GM04504 (cell line): ENCODE measurements at regions not wholly inside any gene's neighbourhood (a gene's known extent, or its start where the extent isn't known, plus 50 kb on each side); places are given as distances from the start of the nearest gene placed in this dataset.

Experiments
- DNase-seq: peaks from one replicate; pipeline ENCODE4 v3.0.0-alpha.2; 2012; ENCODE audit warnings: low read depth

DNA sequence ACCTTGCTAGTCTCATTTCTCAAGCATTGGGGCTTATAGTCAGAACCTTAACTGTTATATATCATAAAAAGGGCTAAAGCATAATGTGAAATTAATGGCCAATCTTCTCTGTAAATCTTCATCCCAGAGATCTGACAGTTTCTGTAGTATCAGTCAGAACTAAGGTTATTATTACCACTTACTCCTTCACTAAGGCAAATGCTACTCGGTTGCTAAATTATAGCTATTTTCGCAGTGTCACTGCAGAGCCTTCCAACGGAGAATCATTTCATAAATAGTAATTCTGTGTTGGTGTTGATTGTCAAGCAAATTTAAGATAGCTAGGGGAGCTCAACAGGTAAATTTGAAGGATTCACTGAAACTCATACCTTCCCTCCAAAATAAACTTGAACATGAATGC is 258.0 kb downstream of the METTL4 start:
- no peak for DNase-seq

DNA sequence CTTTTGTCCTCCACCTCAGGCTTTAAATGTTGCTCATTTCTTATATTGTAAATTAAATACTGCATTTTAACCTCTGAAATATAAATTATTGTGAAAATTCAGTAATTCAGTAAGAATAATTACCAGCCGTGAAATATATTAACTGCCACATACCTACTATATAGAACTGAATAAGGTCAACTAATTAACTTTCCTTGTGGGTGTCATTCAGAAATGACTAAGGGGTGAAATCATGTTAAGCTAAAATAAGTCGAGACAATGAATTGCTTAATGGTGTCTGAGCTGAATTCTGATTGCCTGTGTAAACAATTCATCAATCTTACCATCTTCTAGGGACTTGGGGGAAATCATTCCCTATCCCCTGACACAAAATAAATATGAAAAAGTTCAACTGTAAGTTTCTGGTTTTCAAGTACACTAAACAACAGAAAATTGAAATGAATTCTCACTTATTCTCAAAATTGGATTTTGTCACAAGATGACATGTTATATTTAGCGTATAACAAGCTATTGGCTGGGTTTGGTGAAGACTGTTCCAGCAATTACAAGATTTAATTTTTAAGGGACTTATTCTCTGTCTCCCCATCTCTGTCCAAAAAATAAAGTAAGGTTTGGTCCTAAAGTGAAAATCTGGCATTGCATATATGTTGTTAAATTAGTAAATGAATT is 255.1 kb downstream of the METTL4 start:
- DNase-seq = no peak

DNA sequence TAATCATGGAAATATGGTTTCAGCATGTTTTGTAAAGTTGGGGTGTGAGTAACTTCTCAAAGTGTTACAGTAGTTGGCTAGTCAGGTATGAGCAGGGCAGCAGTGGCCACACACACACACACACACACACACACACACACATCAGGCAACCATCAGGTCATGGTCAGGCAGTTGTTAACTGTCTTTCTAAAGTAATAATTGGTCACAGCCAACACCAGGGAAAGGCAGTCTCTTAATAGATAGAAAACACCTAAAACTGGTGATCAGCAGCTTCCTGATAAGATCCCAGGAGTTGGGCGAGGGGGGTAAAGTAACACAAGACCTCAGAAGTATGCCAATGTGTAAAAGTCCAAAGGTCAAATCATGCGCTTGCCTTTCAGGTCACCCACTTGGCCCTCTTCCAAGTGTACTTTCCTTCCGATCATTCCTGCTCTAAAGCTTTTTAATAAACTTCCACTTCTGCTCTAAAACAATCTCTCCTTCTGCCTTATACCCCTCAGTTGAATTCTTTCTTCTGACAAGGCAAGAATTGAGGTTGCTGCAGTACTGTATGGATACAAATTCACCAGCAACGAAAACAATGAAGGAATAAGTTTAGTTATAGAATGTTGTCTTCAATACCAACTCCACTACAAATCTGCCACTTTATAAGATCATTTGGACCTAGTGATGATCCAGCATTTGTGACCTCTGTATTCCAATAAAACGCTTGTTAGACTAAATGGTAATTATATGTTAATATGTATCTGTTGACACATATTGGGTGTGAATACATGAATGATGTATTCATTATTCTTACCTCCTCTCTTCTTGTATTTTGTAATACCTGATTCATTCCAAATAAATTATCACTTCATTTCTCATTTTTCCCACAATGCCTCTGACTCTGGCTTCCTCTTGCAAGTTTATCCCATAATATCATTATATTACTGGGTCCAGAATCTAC is 254.3 kb downstream of the METTL4 start:
- no peak for DNase-seq

DNA sequence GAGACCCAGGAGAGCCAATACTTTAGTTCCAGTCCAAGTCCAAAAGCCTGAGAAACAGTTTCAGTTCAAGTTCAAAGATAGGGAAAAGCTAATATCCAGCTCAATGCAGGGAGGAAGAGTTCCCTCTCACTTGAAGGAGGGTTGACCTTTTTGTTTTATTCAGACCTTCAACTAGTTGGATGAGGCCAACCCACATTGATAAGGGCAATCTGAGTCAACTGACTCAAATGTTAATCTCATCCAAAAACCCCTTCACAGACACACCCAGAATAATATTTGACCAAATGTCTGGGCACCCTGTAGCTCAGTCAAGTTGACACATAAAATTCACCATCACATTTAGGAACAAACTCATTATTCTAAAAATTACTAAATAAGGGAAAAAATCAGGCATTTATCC is 246.8 kb downstream of the METTL4 start:
- DNase-seq = no peak

DNA sequence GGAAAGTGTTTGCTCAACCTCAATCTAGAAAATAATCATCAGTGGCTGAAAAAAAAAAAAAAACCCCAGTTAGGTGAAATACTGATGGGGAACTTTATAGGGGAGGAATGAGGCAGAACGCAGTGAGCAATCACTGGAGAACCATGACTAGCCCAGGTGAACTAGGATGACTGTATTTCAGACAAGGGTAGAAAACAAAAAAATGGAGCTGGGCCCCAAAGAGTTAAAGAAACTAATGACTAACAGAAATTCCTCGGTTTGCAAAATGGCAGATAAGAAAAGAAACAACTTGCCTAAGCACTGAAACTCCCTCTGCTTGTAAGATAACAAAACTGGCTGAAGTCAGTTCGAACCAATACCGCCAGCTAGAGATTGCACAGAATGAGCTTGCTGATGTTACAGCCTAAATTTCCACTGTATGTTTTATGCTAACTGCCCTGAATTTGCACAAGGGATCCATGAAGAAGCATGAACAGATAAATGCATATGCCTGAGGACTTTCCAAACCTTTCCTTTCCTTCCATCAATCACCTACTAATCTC is 245.9 kb downstream of the METTL4 start:
- no peak for DNase-seq

DNA sequence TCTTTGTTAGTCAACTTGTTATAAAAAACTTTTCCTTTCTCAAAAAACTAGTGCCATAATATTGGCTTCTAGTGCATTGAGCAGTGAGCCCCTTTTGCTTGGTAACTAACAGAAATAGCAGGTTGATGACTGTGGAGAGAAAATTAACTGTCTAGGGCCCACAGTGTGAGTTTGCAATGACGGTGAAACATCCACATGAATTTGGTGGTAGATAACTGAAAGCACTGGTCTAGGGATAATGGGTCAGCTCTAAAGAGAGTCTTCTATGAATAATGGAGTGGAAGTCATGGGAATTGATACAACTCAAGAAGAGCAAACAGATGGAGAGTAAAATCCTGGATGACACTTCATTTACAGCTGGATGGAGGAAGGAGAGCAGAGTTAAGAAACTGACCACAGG is 245.4 kb downstream of the METTL4 start:
- no peak for DNase-seq

DNA sequence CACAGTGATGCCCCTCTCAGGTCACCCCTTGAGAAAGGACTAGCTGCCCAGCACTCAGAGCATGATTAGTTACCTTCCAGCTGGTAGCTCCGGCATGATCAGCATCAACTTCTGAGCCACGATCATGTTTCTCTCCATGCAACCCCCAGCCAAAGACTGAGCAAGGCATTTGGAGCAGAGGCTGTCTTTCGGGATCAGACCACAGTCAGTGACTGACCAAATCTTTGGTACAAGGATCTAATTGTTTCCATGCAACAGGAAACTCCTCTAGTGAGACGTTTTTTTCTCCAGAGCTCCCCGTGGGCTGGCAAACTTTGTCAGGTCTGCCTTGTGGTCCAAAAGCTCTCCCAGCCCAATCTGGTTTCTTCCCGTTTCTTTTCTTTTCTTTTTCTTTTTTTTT is 244.3 kb downstream of the METTL4 start:
- no peak for DNase-seq

DNA sequence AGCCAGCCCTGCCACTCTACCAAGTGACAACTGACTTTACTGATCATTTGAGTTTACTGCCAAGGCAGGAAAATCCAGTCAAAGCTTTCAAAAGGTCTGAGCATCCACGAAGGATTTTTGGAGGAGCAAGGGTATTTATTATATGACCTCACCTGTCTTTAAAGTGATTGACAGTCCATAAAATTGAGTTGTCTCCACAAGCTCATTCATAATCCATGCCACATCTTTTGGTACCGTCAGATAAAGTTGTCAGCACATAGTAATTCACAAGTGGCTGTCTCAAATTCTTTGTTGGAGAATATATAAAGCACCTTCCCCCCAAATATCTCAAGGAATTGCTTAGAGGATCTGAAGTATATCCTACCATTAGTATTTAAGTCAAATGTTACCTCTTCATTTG is 240.5 kb downstream of the METTL4 start:
- DNase-seq = no peak

DNA sequence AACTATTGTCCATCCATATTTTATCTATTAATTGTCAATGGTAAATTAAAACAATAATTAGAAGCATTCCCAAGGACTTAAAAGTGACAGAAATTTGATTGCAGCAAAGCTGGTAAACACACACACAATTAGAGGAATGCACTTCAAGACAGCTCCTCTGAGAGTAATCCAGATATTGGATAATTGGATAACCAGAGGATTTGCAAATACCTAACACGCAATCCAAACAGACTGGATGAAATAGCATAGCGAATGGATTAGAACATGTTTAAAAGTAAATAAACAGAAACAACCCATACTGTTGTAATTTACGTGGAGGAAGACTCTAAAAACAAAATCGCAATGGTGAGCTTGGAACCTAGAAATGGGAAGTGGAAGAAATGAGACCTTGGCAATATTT is 239.8 kb downstream of the METTL4 start:
- DNase-seq = no peak

DNA sequence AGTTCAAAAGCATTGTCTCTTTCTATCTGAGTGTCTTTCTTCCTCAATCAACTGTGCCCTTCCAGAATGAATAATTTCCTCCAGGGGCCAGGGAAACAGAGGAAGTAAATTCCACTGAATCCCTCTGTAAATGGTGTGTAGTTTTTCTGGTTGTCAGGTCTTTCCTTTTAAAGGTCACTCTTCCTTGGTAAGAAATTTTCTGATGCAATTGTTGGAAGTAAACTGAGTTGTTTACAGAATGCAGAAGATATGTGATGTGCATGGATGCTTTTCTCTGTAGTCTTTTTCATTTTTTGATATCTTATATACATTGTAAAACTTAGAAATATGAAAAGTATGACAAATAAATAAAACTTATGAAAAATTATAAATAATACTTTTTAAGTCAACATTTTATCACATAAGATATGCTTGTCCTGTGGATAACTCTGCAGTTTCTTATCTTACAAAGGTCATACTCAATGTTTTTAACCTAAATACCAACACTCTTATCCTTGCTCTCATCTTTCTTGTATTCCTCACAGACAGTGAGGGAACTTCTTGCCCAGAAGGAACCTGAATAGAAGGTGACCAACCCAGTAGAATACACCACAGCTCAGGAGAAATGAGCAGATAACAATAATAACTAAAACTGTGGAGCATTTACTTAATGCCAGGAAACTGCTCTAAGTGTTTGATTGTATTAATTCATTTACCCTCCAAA is 234.5 kb downstream of the METTL4 start:
- DNase-seq = no peak

DNA sequence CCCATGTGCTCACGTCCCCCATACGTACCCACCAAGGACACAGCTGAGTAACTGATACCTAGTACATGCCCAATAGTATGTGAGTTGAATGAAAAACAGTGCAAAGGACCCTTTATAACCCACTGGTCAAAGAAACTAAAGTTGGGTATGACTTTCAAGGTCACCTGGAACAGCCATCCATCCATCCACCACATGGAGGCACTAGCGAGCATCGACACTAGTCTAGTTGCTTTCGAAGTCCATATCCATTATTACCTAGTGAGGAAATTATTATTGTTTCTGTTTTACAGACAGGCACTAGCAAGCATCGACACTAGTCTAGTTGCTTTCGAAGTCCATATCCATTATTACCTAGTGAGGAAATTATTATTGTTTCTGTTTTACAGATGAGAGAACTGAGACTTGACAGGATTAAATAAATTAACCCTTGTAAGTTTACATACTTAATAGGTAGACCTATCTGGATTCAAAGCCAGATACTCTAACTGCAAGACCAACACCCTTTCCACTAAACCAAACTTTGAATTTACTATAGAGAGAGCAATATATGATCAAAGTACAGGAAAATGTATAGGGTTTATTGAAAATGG is 233.7 kb downstream of the METTL4 start:
- DNase-seq = peak; percentile 5

DNA sequence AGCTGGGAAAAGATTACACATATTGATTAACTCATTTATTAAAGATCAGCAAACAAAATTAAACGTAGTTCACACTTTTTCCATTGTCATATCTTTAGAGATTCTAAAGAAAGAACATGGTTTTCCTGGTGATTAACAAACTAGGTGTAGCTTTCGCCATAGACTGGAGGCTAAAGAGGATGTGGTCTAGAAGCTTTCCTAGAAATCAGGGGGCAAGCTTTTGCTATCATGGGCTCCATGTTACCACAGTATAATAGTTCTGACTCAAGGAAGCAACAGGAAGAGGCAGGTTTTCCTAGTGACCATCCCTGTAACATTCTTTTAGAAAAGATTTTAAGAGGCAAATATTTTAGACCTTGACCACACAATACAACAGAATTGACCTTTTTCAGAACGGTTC is 232.7 kb downstream of the METTL4 start:
- no peak for DNase-seq

DNA sequence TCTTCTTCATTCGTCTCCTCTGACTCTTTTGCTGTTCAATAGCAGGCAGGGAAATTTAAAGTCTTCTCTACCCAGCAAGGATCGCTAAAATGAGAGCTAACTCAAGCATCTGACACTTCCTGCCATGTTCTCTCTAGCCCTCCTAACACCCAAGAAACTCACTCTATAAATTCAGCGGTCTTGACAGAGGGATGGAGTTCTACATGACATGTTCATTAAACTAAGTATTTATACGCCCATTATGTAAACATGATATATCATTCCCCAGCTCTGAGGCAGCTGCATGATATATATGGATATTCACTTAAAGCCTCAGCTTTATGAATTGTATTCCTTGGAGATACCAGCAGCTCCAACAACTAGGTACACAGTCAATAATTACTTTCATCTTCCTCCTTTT is 231.0 kb downstream of the METTL4 start:
- DNase-seq = no peak

DNA sequence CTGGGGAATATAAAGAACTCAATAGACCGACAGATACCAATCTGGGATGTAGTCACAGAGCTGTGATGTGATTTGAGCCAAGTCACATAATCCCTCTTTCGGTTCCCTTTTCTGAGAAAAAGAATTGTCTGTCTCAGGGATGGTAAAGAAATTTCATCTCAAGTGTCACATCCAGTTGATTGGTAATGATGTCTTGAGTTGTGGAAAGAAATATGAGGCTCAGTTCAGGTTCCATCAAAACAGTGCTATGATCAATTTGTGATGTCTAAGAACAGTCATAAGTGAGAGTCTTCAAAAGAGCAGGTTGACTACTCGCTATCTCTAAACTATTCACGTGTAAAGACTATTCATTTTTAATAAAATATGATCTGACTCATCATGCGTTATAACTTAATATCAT is 223.3 kb downstream of the METTL4 start:
- DNase-seq = no peak

DNA sequence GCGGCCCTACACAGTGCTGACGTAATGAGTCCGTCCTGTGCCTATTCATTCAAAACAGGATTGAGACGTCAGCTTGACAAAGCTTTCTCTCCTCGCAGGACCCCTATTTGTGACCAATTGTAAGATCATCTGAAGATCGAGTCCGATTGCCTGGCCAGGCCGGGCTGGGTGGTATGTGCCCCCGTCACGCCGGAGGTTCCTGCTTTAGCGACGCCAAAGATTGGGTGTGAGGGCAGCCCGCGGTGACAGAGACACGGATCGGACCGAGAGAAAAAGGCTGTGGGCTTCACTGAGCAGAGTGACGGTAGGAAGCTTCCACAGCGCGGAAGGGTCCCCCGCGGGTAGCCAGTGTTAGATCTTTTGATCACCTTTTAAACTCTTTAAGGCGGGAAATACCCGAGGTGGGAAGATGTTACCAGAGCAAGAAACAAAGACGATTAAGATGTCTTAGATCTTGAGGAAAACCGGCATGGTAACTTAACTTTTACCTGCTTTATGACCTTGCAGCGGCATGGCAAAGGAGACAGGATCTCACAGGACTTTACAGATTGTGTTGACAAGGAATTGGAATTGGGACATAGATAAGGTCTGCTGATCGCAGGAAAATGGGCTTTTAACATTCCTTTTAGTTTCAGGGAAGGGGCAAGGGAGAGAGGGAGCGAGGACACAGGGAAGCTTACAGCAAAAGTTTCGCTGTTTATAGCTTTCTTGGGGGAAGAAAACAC is 220.0 kb downstream of the METTL4 start:
- no peak for DNase-seq

DNA sequence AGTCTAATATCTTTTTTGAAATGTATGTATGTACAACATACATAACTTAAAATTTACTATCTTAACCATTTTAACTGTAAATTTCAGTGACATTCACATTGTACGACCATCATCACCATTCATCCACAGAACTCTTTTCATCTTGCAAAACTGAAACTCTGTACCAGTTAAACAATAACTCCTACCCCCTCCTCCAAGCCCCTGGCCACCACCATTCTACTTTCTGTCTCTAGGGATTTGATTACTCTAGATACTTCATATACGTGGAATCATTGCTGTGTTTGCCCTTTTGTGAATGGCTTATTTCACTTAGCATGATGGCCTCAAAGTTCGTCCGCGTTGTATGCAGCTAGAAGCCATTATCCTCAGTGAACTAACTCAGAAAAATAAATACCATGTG is 217.0 kb downstream of the METTL4 start:
- no peak for DNase-seq

DNA sequence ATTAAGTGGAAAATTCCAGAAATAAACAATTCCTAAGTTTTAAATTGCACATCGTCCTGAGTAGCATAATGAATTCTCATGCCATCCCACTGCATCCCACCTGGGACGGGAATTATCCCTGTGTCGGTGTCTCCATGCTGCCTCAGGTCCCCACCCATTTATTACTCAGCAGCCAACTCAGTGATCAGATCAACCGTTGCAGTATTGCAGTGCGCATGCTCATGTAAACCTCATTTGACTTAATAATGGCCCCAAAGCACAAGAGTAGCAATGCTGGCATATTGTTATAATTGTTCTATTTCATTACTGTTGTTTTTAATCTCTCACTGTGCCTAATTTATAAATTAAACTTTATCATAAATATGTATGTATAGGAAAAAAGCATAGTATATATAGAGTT is 214.4 kb downstream of the METTL4 start:
- no peak for DNase-seq

DNA sequence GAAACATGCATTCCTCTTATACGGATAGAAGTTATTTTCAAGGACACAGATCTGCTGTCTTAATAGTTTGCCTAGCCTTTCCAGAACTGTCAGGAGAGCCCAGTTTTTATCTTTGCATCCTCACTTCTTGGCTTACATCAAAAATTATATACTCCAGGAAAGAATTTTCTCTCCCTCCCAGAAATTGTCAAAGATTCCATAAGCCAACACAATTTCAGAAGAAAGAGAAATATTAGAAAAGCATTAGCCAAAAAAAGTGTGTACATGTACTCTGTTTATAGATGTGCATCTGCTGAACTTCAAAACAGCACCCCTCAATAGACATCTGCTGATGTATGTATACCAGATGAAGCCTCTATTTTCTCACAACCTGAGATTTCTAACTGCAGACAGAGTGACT is 210.4 kb downstream of the METTL4 start:
- no peak for DNase-seq

DNA sequence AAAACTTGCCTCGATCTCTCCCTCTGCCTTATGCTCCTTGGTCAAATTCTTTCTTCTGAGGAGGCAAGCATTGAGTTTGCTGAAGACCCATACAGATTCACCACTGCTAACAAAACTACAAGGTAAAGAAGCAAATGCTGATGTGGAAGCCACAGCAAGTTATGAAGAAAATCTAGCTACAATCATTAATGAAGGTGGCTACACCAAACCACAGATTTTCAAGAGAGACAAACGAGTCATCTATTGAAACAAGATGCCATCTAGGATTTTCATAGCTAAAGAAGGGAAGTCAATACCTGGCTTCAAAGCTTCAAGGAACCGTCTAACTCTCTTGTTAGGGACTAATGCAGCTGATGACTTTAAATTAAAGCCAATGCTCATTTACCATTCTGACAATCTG is 203.2 kb downstream of the METTL4 start:
- no peak for DNase-seq

DNA sequence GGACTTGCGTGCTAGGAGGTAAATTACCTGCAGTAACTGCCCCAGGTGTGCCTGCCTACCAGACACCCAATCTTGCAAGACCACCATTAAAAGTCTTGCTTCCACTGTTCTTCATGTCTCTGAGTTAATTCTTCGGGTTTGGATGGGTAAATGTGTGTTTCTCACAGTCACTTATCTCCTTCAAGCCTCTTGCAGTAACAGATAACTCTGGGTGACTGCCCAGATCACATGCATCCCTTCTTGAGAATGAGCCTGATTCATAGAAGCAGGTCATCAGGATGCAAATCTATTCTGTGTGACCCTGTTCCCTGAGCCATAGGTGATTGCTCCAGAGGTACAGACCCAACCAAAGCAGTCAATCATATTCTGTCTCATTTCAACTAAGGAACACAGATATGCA is 194.6 kb downstream of the METTL4 start:
- DNase-seq = no peak

DNA sequence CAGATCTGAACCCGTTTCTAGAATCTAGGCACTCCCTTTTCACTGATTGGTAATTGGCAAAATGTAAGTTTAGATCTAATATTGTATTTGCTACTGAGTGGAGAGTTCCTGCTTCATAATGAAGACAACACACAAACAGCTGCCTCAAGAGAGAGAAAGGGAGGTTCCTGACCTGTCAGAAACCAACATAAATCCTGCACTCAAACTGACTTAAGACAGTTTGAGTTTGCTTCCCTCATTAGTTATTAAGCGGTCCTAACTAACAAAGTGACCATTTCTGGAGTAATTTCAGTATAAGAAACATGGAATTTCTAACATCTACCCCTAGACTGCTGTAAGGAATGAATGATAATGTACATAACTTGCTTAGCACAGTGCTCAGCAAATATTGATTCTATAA is 191.2 kb downstream of the METTL4 start:
- DNase-seq = no peak

DNA sequence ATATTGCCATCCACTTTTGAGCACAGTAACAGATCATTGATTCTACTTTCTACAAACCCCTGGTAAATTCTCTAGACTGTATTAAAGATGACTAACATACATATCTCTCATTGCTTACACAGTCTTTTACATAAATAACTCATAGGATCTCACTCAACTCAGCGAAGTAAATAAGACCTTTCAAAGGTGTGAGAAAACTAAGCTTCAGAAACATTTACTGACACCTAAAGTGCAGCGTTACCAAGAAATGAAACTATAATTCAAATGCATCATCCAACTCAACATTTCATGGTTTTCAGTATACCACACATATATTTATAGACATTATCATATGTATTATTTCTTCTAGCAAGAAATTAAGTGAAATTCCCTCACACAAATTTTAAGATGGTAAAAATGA is 189.8 kb downstream of the METTL4 start:
- DNase-seq = no peak
